Astrocyte of the cerebellum (primary cell): ENCODE measurements at regions not wholly inside any gene's neighbourhood (a gene's known extent, or its start where the extent isn't known, plus 50 kb on each side); places are given as distances from the start of the nearest gene placed in this dataset.

ENCODE experiments used
- DNase-seq: peaks from one replicate; pipeline ENCODE4 v3.0.0-alpha.2; 2011; ENCODE audit warnings: low read depth
- H3K4me3 ChIP-seq: 2 replicates; pipeline ENCODE4 v1.5.1; 2011; ENCODE audit warnings: mild to moderate bottlenecking, low read depth, low read length, moderate library complexity
- CTCF ChIP-seq: IDR thresholded peaks from 2 replicates; pipeline ENCODE4 v1.5.1; 2012; ENCODE audit warnings: low read length, low read depth, moderate library complexity, mild to moderate bottlenecking; ENCODE audit errors: missing control alignments
- in situ Hi-C: cut with HindIII; loops from 2 replicates; pipeline ENCODE4 v1.10.0; 2017; ENCODE audit warnings: low sequenced_read_pairs

- DNase-seq, result no peak
- H3K4me3 ChIP-seq, result no peak overlapping the region
- no peak for TF ChIP-seq CTCF
- in situ Hi-C loops, result no loop called here
These were observed 1129.3 kb downstream of the SLITRK5 start for GRCh38 chr13:88800505-88800904.

GRCh38 chr13:88801361-88801760 lies 1130.2 kb downstream of the SLITRK5 start:
- no peak for TF ChIP-seq CTCF
- H3K4me3 ChIP-seq, result no peak overlapping the region
- in situ Hi-C loops, result no loop called here
- DNase-seq, result no peak

GRCh38 chr13:88802886-88803285 lies 1131.7 kb downstream of the SLITRK5 start:
- no peak for DNase-seq
- no peak overlapping the region for H3K4me3 ChIP-seq
- in situ Hi-C loops, result no loop called here
- TF ChIP-seq CTCF, result no peak

- no peak overlapping the region for H3K4me3 ChIP-seq
- in situ Hi-C loops, result no loop called here
- no peak for DNase-seq
- TF ChIP-seq CTCF, result no peak
These were observed 1135.3 kb downstream of the SLITRK5 start for GRCh38 chr13:88806438-88806837.

GRCh38 chr13:88817560-88817959 lies 1146.4 kb downstream of the SLITRK5 start:
- in situ Hi-C loops, result no loop called here
- no peak overlapping the region for H3K4me3 ChIP-seq
- TF ChIP-seq CTCF, result no peak
- DNase-seq, result no peak

GRCh38 chr13:88823114-88823513 lies 1151.9 kb downstream of the SLITRK5 start:
- no peak overlapping the region for H3K4me3 ChIP-seq
- DNase-seq, result no peak
- TF ChIP-seq CTCF, result no peak
- in situ Hi-C loops, result no loop called here

GRCh38 chr13:88824218-88824617 lies 1153.0 kb downstream of the SLITRK5 start:
- no peak overlapping the region for H3K4me3 ChIP-seq
- DNase-seq, result no peak
- in situ Hi-C loops, result no loop called here
- no peak for TF ChIP-seq CTCF
